ENCODE measurements at regions not wholly inside any gene's neighbourhood (a gene's known extent, or its start where the extent isn't known, plus 50 kb on each side); places are given as distances from the start of the nearest gene placed in this dataset.

- TF ChIP-seq ZNF654 (tag by site-specific recombination; IDR thresholded peaks at IDR 0.05; ENCODE audit: low read depth) (no peak), ZNF26 (tag by site-specific recombination; IDR thresholded peaks at IDR 0.05) (no peak), ZNF366 (tag by site-specific recombination; conservative IDR thresholded peaks at IDR 0.05) (no peak), ZNF175 (tag by site-specific recombination; IDR thresholded peaks at IDR 0.05) (no peak)
Measured at GRCh38 chr2:143891879-143892308, 628.0 kb downstream of the ZEB2 start (continued).

DNA sequence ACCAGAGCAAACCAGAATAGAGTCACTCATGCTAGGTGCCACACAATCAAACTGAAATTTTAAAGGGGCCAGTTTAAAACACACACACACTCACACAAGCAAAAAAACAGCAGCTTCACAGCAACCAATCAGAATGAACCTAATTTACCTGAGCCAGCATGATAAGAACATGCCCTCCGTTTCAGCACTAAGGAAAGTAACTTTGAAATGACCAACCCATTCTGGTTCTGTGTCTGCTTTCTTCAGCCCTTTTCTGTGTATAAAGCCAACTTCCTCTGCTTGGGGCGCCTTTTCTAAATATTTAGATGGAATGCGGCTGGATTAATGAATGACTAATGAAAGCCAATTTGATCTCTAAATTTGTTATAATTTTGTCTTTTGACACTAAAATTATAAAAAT is 629.1 kb downstream of the ZEB2 start:
- no peaks in the 10 kb centered on the region for H3K4me1 ChIP-seq (ENCODE audit: control insufficient read depth, insufficient read depth, low read length)
- H3K27ac ChIP-seq (ENCODE audit: extremely low read depth, low read depth, low read length), result no peak overlapping the region
- CTCF ChIA-PET, result interaction anchor here (0.6 kb wide), 1 partner anchor 19 kb away, joined by 3 read pairs; no protein-coding TSS in a partner anchor
- TF ChIP-seq SCRT1 (tag by site-specific recombination; IDR thresholded peaks at IDR 0.05; ENCODE audit: borderline replicate concordance) (no peak), ZNF10 (tag by site-specific recombination; IDR thresholded peaks at IDR 0.05) (no peak)
- H3K4me3 ChIP-seq (ENCODE audit: low read depth, low read length), result no peak overlapping the region
- POLR2A ChIA-PET, result no interaction called here
- H3K9me3 ChIP-seq (ENCODE audit: control insufficient read depth, insufficient read depth, low read depth, low read length), result no peaks in the 10 kb centered on the region
- H3K36me3 ChIP-seq (ENCODE audit: control insufficient read depth in 2 of 2, insufficient read depth in 1 of 2, low read length in 2 of 2), result no peaks in the 10 kb centered on the region

DNA sequence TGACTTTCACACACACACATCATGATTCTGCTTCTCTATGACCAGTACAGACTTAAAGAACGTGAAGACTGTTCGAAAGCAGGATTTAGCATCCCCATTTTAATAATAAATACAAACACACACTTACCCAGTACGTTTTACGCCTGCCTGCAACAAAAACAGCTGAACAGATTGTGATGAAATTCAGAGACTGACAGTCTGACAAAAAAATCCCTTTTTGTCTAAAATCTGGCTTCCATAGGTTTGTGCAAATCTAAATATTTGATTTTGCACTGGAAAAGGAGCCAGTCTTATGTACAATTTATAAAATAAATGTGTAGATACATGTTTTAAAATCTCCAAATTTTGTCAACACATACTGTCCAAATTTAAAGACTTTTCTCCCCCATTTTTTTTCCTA is 630.7 kb downstream of the ZEB2 start:
- H3K9me3 ChIP-seq (ENCODE audit: control insufficient read depth, insufficient read depth, low read depth, low read length), result no peaks in the 10 kb centered on the region
- no peaks in the 10 kb centered on the region for H3K4me1 ChIP-seq (ENCODE audit: control insufficient read depth, insufficient read depth, low read length)
- no peak overlapping the region for H3K27ac ChIP-seq (ENCODE audit: extremely low read depth, low read depth, low read length)
- no peak for TF ChIP-seq ZNF548 (tag by site-specific recombination; IDR thresholded peaks at IDR 0.05)
- TF ChIP-seq ZNF26 (tag by site-specific recombination; IDR thresholded peaks at IDR 0.05), result no peak
- TF ChIP-seq, protein P1, sequence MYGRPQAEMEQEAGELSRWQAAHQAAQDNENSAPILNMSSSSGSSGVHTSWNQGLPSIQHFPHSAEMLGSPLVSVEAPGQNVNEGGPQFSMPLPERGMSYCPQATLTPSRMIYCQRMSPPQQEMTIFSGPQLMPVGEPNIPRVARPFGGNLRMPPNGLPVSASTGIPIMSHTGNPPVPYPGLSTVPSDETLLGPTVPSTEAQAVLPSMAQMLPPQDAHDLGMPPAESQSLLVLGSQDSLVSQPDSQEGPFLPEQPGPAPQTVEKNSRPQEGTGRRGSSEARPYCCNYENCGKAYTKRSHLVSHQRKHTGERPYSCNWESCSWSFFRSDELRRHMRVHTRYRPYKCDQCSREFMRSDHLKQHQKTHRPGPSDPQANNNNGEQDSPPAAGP (tag by site-specific recombination; IDR thresholded peaks at IDR 0.05), result no peak
- no peak for TF ChIP-seq ZFP3 (tag by site-specific recombination; IDR thresholded peaks at IDR 0.05; ENCODE audit: low read depth)
- no peak for TF ChIP-seq ZNF707 (tag by site-specific recombination; IDR thresholded peaks at IDR 0.05)
- TF ChIP-seq, protein P2, sequence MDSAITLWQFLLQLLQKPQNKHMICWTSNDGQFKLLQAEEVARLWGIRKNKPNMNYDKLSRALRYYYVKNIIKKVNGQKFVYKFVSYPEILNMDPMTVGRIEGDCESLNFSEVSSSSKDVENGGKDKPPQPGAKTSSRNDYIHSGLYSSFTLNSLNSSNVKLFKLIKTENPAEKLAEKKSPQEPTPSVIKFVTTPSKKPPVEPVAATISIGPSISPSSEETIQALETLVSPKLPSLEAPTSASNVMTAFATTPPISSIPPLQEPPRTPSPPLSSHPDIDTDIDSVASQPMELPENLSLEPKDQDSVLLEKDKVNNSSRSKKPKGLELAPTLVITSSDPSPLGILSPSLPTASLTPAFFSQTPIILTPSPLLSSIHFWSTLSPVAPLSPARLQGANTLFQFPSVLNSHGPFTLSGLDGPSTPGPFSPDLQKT (IDR thresholded peaks at IDR 0.05; ENCODE audit: borderline replicate concordance, low read depth, low read length), result no peak
- TF ChIP-seq ZFP69B (tag by site-specific recombination; IDR thresholded peaks at IDR 0.05), result no peak
- ChIA-PET POLR2A (no interaction called here), CTCF (no interaction called here)
- H3K4me3 ChIP-seq (ENCODE audit: low read depth, low read length), result no peak overlapping the region
- no peaks in the 10 kb centered on the region for H3K36me3 ChIP-seq (ENCODE audit: control insufficient read depth in 2 of 2, insufficient read depth in 1 of 2, low read length in 2 of 2)

DNA sequence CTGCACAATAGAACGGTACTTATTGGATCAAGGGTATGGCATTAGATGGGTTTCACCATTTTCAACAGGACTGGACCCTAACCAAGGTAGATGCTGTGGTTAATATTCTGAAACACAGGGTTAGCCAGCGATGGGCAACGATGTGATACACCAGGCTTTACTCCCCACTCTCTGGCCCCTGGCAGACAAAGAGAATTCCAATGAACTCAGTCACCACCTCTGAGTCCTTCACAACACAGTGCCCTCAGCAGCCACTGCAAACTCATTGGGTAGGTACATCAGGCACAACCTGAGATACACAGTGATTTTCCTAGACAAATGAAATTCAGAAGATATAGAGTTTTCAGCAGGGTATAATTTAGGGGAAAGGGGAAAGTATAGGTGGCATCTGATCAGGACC is 634.5 kb downstream of the ZEB2 start:
- TF ChIP-seq, protein P3, sequence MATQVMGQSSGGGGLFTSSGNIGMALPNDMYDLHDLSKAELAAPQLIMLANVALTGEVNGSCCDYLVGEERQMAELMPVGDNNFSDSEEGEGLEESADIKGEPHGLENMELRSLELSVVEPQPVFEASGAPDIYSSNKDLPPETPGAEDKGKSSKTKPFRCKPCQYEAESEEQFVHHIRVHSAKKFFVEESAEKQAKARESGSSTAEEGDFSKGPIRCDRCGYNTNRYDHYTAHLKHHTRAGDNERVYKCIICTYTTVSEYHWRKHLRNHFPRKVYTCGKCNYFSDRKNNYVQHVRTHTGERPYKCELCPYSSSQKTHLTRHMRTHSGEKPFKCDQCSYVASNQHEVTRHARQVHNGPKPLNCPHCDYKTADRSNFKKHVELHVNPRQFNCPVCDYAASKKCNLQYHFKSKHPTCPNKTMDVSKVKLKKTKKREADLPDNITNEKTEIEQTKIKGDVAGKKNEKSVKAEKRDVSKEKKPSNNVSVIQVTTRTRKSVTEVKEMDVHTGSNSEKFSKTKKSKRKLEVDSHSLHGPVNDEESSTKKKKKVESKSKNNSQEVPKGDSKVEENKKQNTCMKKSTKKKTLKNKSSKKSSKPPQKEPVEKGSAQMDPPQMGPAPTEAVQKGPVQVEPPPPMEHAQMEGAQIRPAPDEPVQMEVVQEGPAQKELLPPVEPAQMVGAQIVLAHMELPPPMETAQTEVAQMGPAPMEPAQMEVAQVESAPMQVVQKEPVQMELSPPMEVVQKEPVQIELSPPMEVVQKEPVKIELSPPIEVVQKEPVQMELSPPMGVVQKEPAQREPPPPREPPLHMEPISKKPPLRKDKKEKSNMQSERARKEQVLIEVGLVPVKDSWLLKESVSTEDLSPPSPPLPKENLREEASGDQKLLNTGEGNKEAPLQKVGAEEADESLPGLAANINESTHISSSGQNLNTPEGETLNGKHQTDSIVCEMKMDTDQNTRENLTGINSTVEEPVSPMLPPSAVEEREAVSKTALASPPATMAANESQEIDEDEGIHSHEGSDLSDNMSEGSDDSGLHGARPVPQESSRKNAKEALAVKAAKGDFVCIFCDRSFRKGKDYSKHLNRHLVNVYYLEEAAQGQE (tag by site-specific recombination; IDR thresholded peaks at IDR 0.05), result no peak
- no peak for TF ChIP-seq ZNF488 (tag by site-specific recombination; IDR thresholded peaks at IDR 0.05)
- ChIA-PET POLR2A (no interaction called here), CTCF (no interaction called here)
- no peak overlapping the region for H3K27ac ChIP-seq (ENCODE audit: extremely low read depth, low read depth, low read length)
- H3K36me3 ChIP-seq (ENCODE audit: control insufficient read depth in 2 of 2, insufficient read depth in 1 of 2, low read length in 2 of 2), result no peaks in the 10 kb centered on the region
- H3K9me3 ChIP-seq (ENCODE audit: control insufficient read depth, insufficient read depth, low read depth, low read length), result no peaks in the 10 kb centered on the region
- H3K4me3 ChIP-seq (ENCODE audit: low read depth, low read length), result no peak overlapping the region
- H3K4me1 ChIP-seq (ENCODE audit: control insufficient read depth, insufficient read depth, low read length), result no peaks in the 10 kb centered on the region
